Neural progenitor cell (in vitro differentiated cells): ENCODE measurements at regions not wholly inside any gene's neighbourhood (a gene's known extent, or its start where the extent isn't known, plus 50 kb on each side); places are given as distances from the start of the nearest gene placed in this dataset.

Source experiments
- DNase-seq: peaks from one replicate; pipeline ENCODE4 v3.0.0-alpha.2; 2016; ENCODE audit warnings: low spot score
- H2AFZ ChIP-seq: fragments of 200-600 bp; sonication (generic); replicated peaks from 2 replicates; pipeline ENCODE4 v1.6.1; 2016; ENCODE audit warnings: antibody characterized with exemption
- H3F3A ChIP-seq: fragments of 200-600 bp; sonication (generic); 2 replicates; pipeline ENCODE4 v1.6.1; 2016; ENCODE audit warnings: antibody characterized with exemption, low read depth
- H3K27ac ChIP-seq: fragments of 200-600 bp; sonication (generic); 2 replicates; pipeline ENCODE4 v1.5.1; 2016; ENCODE audit warnings: mild to moderate bottlenecking
- H3K27me3 ChIP-seq: fragments of 200-600 bp; sonication (generic); 2 replicates; pipeline ENCODE4 v1.6.1; 2016; ENCODE audit warnings: mild to moderate bottlenecking, moderate library complexity
- H3K36me3 ChIP-seq: fragments of 200-600 bp; sonication (generic); 2 replicates; pipeline ENCODE4 v1.5.1; 2016
- H3K4me1 ChIP-seq: fragments of 200-600 bp; sonication (generic); 2 replicates; pipeline ENCODE4 v1.6.1; 2016; ENCODE audit warnings: mixed run types
- H3K4me2 ChIP-seq: fragments of 200-600 bp; sonication (generic); 2 replicates; pipeline ENCODE4 v1.6.1; 2016
- H3K4me3 ChIP-seq: fragments of 200-600 bp; sonication (generic); 2 replicates; pipeline ENCODE4 v1.5.1; 2016
- H3K79me2 ChIP-seq: fragments of 200-600 bp; sonication (generic); 2 replicates; pipeline ENCODE4 v1.6.1; 2016; ENCODE audit warnings: low read depth
- H3K9ac ChIP-seq: fragments of 200-600 bp; sonication (generic); 2 replicates; pipeline ENCODE4 v1.6.1; 2016
- H3K9me3 ChIP-seq: fragments of 200-600 bp; sonication (generic); 2 replicates; pipeline ENCODE4 v1.5.1; 2016; ENCODE audit warnings: low read depth
- H4K20me1 ChIP-seq: fragments of 200-600 bp; sonication (generic); 2 replicates; pipeline ENCODE4 v1.6.1; 2016; ENCODE audit warnings: low read depth
- H3K27ac Mint-ChIP-seq: 3 replicates; pipeline ENCODE4 v1.8.0; 2021; ENCODE audit warnings: mixed read lengths
- H3K27me3 Mint-ChIP-seq: 2 replicates; pipeline ENCODE4 v1.8.0; 2022; ENCODE audit warnings: low read depth, mild to moderate bottlenecking, inconsistent platforms, moderate library complexity, mixed read lengths; ENCODE audit not compliant: insufficient read depth
- H3K36me3 Mint-ChIP-seq: 3 replicates; pipeline ENCODE4 v1.8.0; 2021; ENCODE audit warnings: mixed read lengths
- H3K4me1 Mint-ChIP-seq: 3 replicates; pipeline ENCODE4 v1.8.0; 2021; ENCODE audit warnings: mixed read lengths
- H3K4me3 Mint-ChIP-seq: 3 replicates; pipeline ENCODE4 v1.8.0; 2021; ENCODE audit warnings: mild to moderate bottlenecking, moderate library complexity, mixed read lengths
- H3K9me3 Mint-ChIP-seq: 3 replicates; pipeline ENCODE4 v1.8.0; 2020; ENCODE audit warnings: mixed read lengths
- CTCF ChIP-seq: fragments of 200-600 bp; sonication (generic); IDR thresholded peaks from 2 replicates; pipeline ENCODE4 v1.5.1; 2017; ENCODE audit warnings: antibody characterized with exemption, mild to moderate bottlenecking
- EZH2 ChIP-seq: fragments of 200-600 bp; sonication (generic); IDR thresholded peaks from 2 replicates; pipeline ENCODE4 v1.6.1; 2017; ENCODE audit warnings: antibody characterized with exemption, mild to moderate bottlenecking, moderate library complexity
- EZH2phosphoT487 ChIP-seq: fragments of 200-600 bp; sonication (generic); IDR thresholded peaks from 2 replicates; pipeline ENCODE4 v1.6.1; 2017; ENCODE audit warnings: antibody characterized with exemption

GRCh38 chr6:167499161-167499660 is 174.3 kb downstream of the TTLL2 start:
- Histone ChIP-seq H3K9ac (no peak overlapping the region), H3K36me3 (no peaks in the 10 kb centered on the region), H3K4me1 (peaks cover 27% of the 10 kb centered on the region), H4K20me1 (no peaks in the 10 kb centered on the region), H3F3A (no peaks in the 10 kb centered on the region), H3K27ac (no peak overlapping the region), H3K79me2 (no peaks in the 10 kb centered on the region), H3K27me3 (no peaks in the 10 kb centered on the region), H2AFZ (no peak overlapping the region), H3K4me3 (no peak overlapping the region), H3K9me3 (no peaks in the 10 kb centered on the region), H3K4me2 (no peak overlapping the region)
- H3K4me3 Mint-ChIP-seq, result no peak overlapping the region
- TF ChIP-seq EZH2 (no peak), EZH2phosphoT487 (no peak), CTCF (no peak)
- H3K27me3 Mint-ChIP-seq, result peaks cover 15% of the 10 kb centered on the region
- peaks cover 2% of the 10 kb centered on the region for H3K36me3 Mint-ChIP-seq
- peaks cover 41% of the 10 kb centered on the region for H3K4me1 Mint-ChIP-seq
- peaks cover 2% of the 10 kb centered on the region for H3K9me3 Mint-ChIP-seq
- H3K27ac Mint-ChIP-seq, result no peak overlapping the region
- DNase-seq, result no peak

DNA sequence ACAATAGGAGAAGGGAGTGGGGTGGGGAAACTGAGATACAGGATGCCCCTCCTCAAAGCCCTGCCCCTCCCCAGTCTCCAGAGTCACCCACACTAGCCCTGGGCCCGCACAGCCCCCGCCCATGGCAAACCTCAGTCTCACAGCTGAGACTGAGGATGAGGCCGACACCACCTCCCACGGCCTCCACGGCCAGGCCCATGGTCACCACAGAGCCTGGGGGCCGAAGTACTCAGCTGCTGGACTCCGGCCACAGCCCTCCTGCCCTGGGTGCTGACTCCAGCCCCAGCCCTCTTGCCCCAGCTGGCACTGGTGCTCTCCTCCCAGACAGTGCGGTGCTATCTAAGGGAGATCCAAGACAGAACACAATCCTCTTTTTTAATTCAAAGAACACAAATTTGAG is 176.1 kb downstream of the TTLL2 start:
- H3K9me3 ChIP-seq, result no peaks in the 10 kb centered on the region
- peaks cover 29% of the 10 kb centered on the region for H3K4me1 Mint-ChIP-seq
- no peak overlapping the region for H3K27ac Mint-ChIP-seq
- H3K27me3 Mint-ChIP-seq, result peaks cover 15% of the 10 kb centered on the region
- no peak for TF ChIP-seq EZH2phosphoT487
- no peak for TF ChIP-seq EZH2
- no peak for TF ChIP-seq CTCF
- H3K27ac ChIP-seq, result no peak overlapping the region
- H3K36me3 Mint-ChIP-seq, result peaks cover 2% of the 10 kb centered on the region
- H3K27me3 ChIP-seq, result no peaks in the 10 kb centered on the region
- H3F3A ChIP-seq, result no peaks in the 10 kb centered on the region
- peaks cover 2% of the 10 kb centered on the region for H3K9me3 Mint-ChIP-seq
- no peak overlapping the region for H3K4me3 ChIP-seq
- H4K20me1 ChIP-seq, result no peaks in the 10 kb centered on the region
- no peaks in the 10 kb centered on the region for H3K36me3 ChIP-seq
- peaks cover 22% of the 10 kb centered on the region for H3K4me1 ChIP-seq
- H3K79me2 ChIP-seq, result no peaks in the 10 kb centered on the region
- no peak overlapping the region for H2AFZ ChIP-seq
- no peak overlapping the region for H3K4me2 ChIP-seq
- H3K9ac ChIP-seq, result no peak overlapping the region
- H3K4me3 Mint-ChIP-seq, result no peak overlapping the region
- no peak for DNase-seq

- Histone ChIP-seq H4K20me1 (no peaks in the 10 kb centered on the region), H2AFZ (no peak overlapping the region), H3K4me3 (no peak overlapping the region), H3K27me3 (no peaks in the 10 kb centered on the region), H3K4me2 (no peak overlapping the region), H3K9ac (no peak overlapping the region), H3F3A (no peaks in the 10 kb centered on the region), H3K4me1 (peaks cover 12% of the 10 kb centered on the region), H3K9me3 (no peaks in the 10 kb centered on the region), H3K36me3 (no peaks in the 10 kb centered on the region), H3K79me2 (no peaks in the 10 kb centered on the region), H3K27ac (no peak overlapping the region)
- Mint-ChIP-seq H3K27ac (peak overlapping the region; percentile 21), H3K9me3 (peaks cover 2% of the 10 kb centered on the region), H3K36me3 (peaks cover 2% of the 10 kb centered on the region), H3K27me3 (peaks cover 15% of the 10 kb centered on the region), H3K4me1 (peaks cover 26% of the 10 kb centered on the region), H3K4me3 (no peak overlapping the region)
- peak; percentile 41 for TF ChIP-seq CTCF
- TF ChIP-seq EZH2, result no peak
- peak; percentile 44 for DNase-seq
Observed at GRCh38 chr6:167501831-167502385, 177.0 kb downstream of the TTLL2 start.
